ENCODE measurements at regions not wholly inside any gene's neighbourhood (a gene's known extent, or its start where the extent isn't known, plus 50 kb on each side); places are given as distances from the start of the nearest gene placed in this dataset.
A peak's percentile ranks its signal among the peaks of the same experiment; 100 is the strongest.

GRCh38 chrX:39822133-39822748 is 275.5 kb downstream of the BCOR start:
- no peak for DNase-seq
- Histone ChIP-seq H4K8ac (replicated peaks; ENCODE audit: insufficient read length, low read depth, low read length) (no peak overlapping the region), H4K91ac (ENCODE audit: insufficient read length, low read depth, low read length) (no peak overlapping the region), H4K20me1 (ENCODE audit: control insufficient read depth, insufficient read depth, insufficient read length) (no peaks in the 10 kb centered on the region), H3K27ac (ENCODE audit: insufficient read length, low read depth, low read length) (no peak overlapping the region), H3K27me3 (ENCODE audit: insufficient read depth, low read length) (no peaks in the 10 kb centered on the region; the same call in 1 of the 2 replicates), H3K4me2 (ENCODE audit: insufficient read depth, insufficient read length, low read length) (peak overlapping the region; percentile 56), H3K23me2 (ENCODE audit: insufficient read length, low read depth, low read length, poor library complexity, severe bottlenecking) (peaks cover 10% of the 10 kb centered on the region), H3K9ac (ENCODE audit: extremely low read depth, insufficient read length, low read length) (no peak overlapping the region), H3K79me2 (ENCODE audit: insufficient read depth, low read length) (no peaks in the 10 kb centered on the region), H3K4ac (ENCODE audit: low read depth, low read length) (no peak overlapping the region; the same call in 1 of the 2 replicates), H3K23ac (ENCODE audit: insufficient read length, low read depth, low read length) (no peak overlapping the region), H2BK15ac (ENCODE audit: low read depth, low read length) (no peak overlapping the region; the same call in 1 of the 2 replicates), H2BK5ac (ENCODE audit: insufficient read length, low read length) (no peak overlapping the region), H3K9me3 (ENCODE audit: control insufficient read depth, low read depth, low read length) (no peaks in the 10 kb centered on the region), H3T11ph (ENCODE audit: low read length) (no peak overlapping the region), H3K56ac (ENCODE audit: insufficient read length, low read depth, low read length) (no peak overlapping the region), H2AFZ (ENCODE audit: low read length) (no peak overlapping the region), H4K5ac (ENCODE audit: insufficient read length, low read depth, low read length) (no peak overlapping the region), H2BK20ac (ENCODE audit: low read depth, low read length, poor library complexity, severe bottlenecking) (no peak overlapping the region), H3K14ac (ENCODE audit: insufficient read depth, low read length) (no peak overlapping the region; the same call in 1 of the 2 replicates), H3K18ac (ENCODE audit: insufficient read length, low read depth, low read length) (peak overlapping the region; percentile 44), H2AK5ac (ENCODE audit: insufficient read length, low read length) (no peak overlapping the region), H2BK120ac (ENCODE audit: low read depth, low read length, poor library complexity, severe bottlenecking) (no peak overlapping the region), H2BK12ac (ENCODE audit: insufficient read length, low read depth, low read length) (peak overlapping the region; percentile 63), H3K4me1 (ENCODE audit: insufficient read depth, low read length) (peaks cover 29% of the 10 kb centered on the region; the same call in 1 of the 2 replicates), H3K79me1 (ENCODE audit: insufficient read depth, low read depth, low read length, poor library complexity, severe bottlenecking) (no peaks in the 10 kb centered on the region)
- Mint-ChIP-seq H3K9me3 (peaks cover 62 to 70% of the 10 kb centered on the region in 2 experiments), H3K4me1 (peaks cover 42 to 52% of the 10 kb centered on the region in 2 experiments), H3K4me3 (peak overlapping the region; percentile 35 to 51; a peak in 4 of 5 replicates), H3K27me3 (ENCODE audit: low read depth) (peaks cover 10% of the 10 kb centered on the region), H3K36me3 (ENCODE audit: insufficient read depth in 1 of 3, low read depth in 3 of 3) (peaks cover 2 to 6% (median 4%) of the 10 kb centered on the region in 3 experiments; a peak in 4 of 7 replicates), H3K27ac (peak overlapping the region in 1 of 3 experiments; percentile 25; a peak in 2 of 7 replicates)
- no CpG with 5 or more reads among the region's 15 CpGs for WGBS (ENCODE audit: extremely low coverage, insufficient read length, low lambda C conversion rate)
- no peak for TF ChIP-seq CTCF (conservative IDR thresholded peaks at IDR 0.05)

All from H9 (cell line).